ENCODE measurements at regions not wholly inside any gene's neighbourhood (a gene's known extent, or its start where the extent isn't known, plus 50 kb on each side); places are given as distances from the start of the nearest gene placed in this dataset.

DNA sequence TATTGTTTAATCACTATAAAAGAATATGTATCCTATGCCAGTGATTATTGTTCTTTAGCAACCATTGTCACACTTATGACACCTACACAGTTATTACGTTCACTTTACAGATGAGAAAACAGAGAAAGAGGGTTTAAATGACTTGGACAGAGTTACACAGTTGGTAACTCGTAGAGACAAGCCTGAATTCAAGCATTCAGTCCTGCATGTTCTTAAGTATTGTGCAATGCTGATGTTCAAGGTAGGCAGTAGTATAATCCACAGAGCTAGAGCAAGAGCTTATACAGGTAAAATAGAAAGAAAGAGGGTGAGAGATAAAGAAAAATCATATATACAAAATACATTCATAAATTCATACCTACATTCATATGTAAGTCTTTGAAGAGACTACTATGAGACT, 249.8 kb upstream of the ANXA10 start:
- Histone ChIP-seq H3K36me3 (ENCODE audit: control insufficient read depth in 2 of 4, insufficient read depth in 4 of 4, low read length in 3 of 4) (no peaks in the 10 kb centered on the region), H2BK12ac (ENCODE audit: low read depth, low read length) (no peak overlapping the region), H3K79me2 (ENCODE audit: control insufficient read depth in 1 of 2, insufficient read depth in 2 of 2, low read length in 2 of 2) (no peaks in the 10 kb centered on the region), H2BK20ac (ENCODE audit: low read length) (no peak overlapping the region), H3K9me3 (ENCODE audit: insufficient read depth in 2 of 2, low read depth in 1 of 2, low read length in 1 of 2) (no peaks in the 10 kb centered on the region), H3K9ac (replicated peaks in 1 of 4; ENCODE audit: extremely low read depth in 1 of 4, low read depth in 3 of 4, low read length in 3 of 4) (no peak overlapping the region), H3K4me2 (ENCODE audit: insufficient read depth in 1 of 2, low read depth in 2 of 2, low read length in 2 of 2) (no peak overlapping the region), H3K18ac (ENCODE audit: extremely low read depth, low read length) (no peak overlapping the region), H3K14ac (ENCODE audit: insufficient read length) (no peak overlapping the region), H2BK5ac (ENCODE audit: low read depth, low read length) (no peak overlapping the region), H4K5ac (ENCODE audit: insufficient read length, low read depth, low read length) (no peak overlapping the region), H3K27ac (ENCODE audit: low read depth, low read length) (no peak overlapping the region), H3K4ac (replicated peaks; ENCODE audit: insufficient read length, low read depth, low read length) (no peak overlapping the region), H3K23ac (ENCODE audit: insufficient read length) (no peak overlapping the region), H4K91ac (replicated peaks; ENCODE audit: insufficient read length, low read length) (no peak overlapping the region), H4K8ac (ENCODE audit: extremely low read depth, insufficient read depth, low read length) (no peak overlapping the region), H2AK5ac (ENCODE audit: low read depth, low read length) (no peak overlapping the region), H3K79me1 (ENCODE audit: low read depth, low read length) (no peaks in the 10 kb centered on the region), H3K56ac (replicated peaks; ENCODE audit: insufficient read length, low read depth, low read length) (no peak overlapping the region), H3K23me2 (ENCODE audit: low read depth, low read length) (no peaks in the 10 kb centered on the region), H3K4me1 (replicated peaks in 1 of 4; ENCODE audit: control insufficient read depth in 3 of 4, insufficient read depth in 4 of 4, low read length in 3 of 4) (no peaks in the 10 kb centered on the region), H3K27me3 (replicated peaks in 1 of 4; ENCODE audit: control insufficient read depth in 3 of 4, extremely low read depth in 1 of 4, insufficient read depth in 3 of 4, low read length in 3 of 4) (peaks cover 0 to 1% (median 0%) of the 10 kb centered on the region in 4 experiments; a peak in 1 of 7 replicates), H2BK120ac (replicated peaks; ENCODE audit: low read depth, low read length) (no peak overlapping the region), H3K4me3 (ENCODE audit: extremely low read depth in 1 of 4, insufficient read depth in 2 of 4, low read depth in 3 of 4, low read length in 4 of 4) (no peak overlapping the region), H2BK15ac (ENCODE audit: low read length) (no peak overlapping the region), H2AFZ (ENCODE audit: low read length) (no peak overlapping the region), H4K20me1 (replicated peaks in 1 of 2; ENCODE audit: control insufficient read depth in 1 of 2, insufficient read depth in 2 of 2, low read length in 2 of 2) (no peaks in the 10 kb centered on the region)
- ChIA-PET CTCF (ENCODE audit: partially characterized antibody) (no interaction called here), POLR2A (ENCODE audit: partially characterized antibody) (no interaction called here)
- 100% methylated on average over 2 of the region's 2 CpGs; no CpG with 5 or more reads in 1 of the 2 experiments for WGBS, 2 experiments (ENCODE audit: extremely low coverage in 1 of 2, insufficient coverage in 1 of 2, insufficient read length in 1 of 2, insufficient replicate concordance in 2 of 2, low coverage in 1 of 2, low lambda C conversion rate in 2 of 2, missing lambda C conversion rate in 1 of 2)
- FAIRE-seq (no peak), DNase-seq (ENCODE audit: low read depth in 1 of 2, low spot score in 2 of 2) (no peak)
- TF ChIP-seq CHD2 (IDR thresholded peaks at IDR 0.05; ENCODE audit: low read length): no peak
- no peak for TF ChIP-seq RBBP5 (IDR thresholded peaks at IDR 0.05; ENCODE audit: borderline replicate concordance, low read depth, low read length)
- TF ChIP-seq TCF12 (IDR thresholded peaks at IDR 0.05; ENCODE audit: low read depth, low read length): no peak
- TF ChIP-seq KDM5A (IDR thresholded peaks at IDR 0.05; ENCODE audit: low read length): no peak
- no peak for TF ChIP-seq TEAD4 (IDR thresholded peaks at IDR 0.05; ENCODE audit: low read depth, low read length)
- no peak for TF ChIP-seq NANOG (IDR thresholded peaks at IDR 0.05; ENCODE audit: insufficient read depth, low read depth, low read length, poor library complexity, severe bottlenecking)
- no peak for TF ChIP-seq SAP30 (IDR thresholded peaks at IDR 0.05; ENCODE audit: insufficient read depth, insufficient replicate concordance, low read length)
- no peak for TF ChIP-seq EP300 (IDR thresholded peaks at IDR 0.05; ENCODE audit: borderline replicate concordance in 1 of 2, low read depth in 2 of 2, low read length in 2 of 2)
- TF ChIP-seq YY1 (IDR thresholded peaks at IDR 0.05; ENCODE audit: low read depth, low read length): no peak
- TF ChIP-seq SIN3A (conservative IDR thresholded peaks at IDR 0.05 in 1 of 2, IDR thresholded peaks at IDR 0.05 in 1 of 2; ENCODE audit: low read depth in 1 of 2, low read length in 2 of 2): no peak
- no peak for TF ChIP-seq HDAC2 (IDR thresholded peaks at IDR 0.05; ENCODE audit: borderline replicate concordance in 1 of 2, low read depth in 2 of 2, low read length in 2 of 2)
- TF ChIP-seq SUZ12 (IDR thresholded peaks at IDR 0.05; ENCODE audit: low read length): no peak
- no peak for TF ChIP-seq SP2 (IDR thresholded peaks at IDR 0.05; ENCODE audit: low read length)
- TF ChIP-seq EGR1 (IDR thresholded peaks at IDR 0.05; ENCODE audit: borderline replicate concordance, low read depth, low read length): no peak
- no peak for TF ChIP-seq TAF7 (optimal IDR thresholded peaks at IDR 0.05; ENCODE audit: borderline replicate concordance, low read depth, low read length)
